Activated B cell treated with CpG ODN at 0.5 μM for 24 hours (primary cell): ENCODE measurements at regions not wholly inside any gene's neighbourhood (a gene's known extent, or its start where the extent isn't known, plus 50 kb on each side); places are given as distances from the start of the nearest gene placed in this dataset.
"Not testable (repeated sequence)": the region's sequence is repeated elsewhere in the genome, so short reads cannot be mapped to it uniquely, and the experiment has no call there.

ENCODE experiments used
- ATAC-seq: fragments of 200-7000 bp; cut with Tn5 transposase; one replicate; pipeline ENCODE4 v1.10.0; 2021; ENCODE audit warnings: low read depth, mild to moderate bottlenecking, moderate library complexity
- CTCF ChIA-PET: fragments of 350-600 bp; sonication (Branson Sonifier 250); formaldehyde crosslinking; loops from one replicate; lab custom pipeline; 2021; ENCODE audit warnings: antibody characterized with exemption; lab: Charles Lee
- POLR2A ChIA-PET: fragments of 350-600 bp; sonication (Branson Sonifier 250); formaldehyde crosslinking; loops from one replicate; lab custom pipeline; 2021; ENCODE audit warnings: antibody characterized with exemption; lab: Charles Lee
- DNase-seq: peaks from one replicate; pipeline ENCODE4 v3.0.0; 2022
- H3K27ac Mint-ChIP-seq: one replicate; pipeline ENCODE4 v1.8.0; 2020; ENCODE audit warnings: mixed read lengths
- H3K27me3 Mint-ChIP-seq: one replicate; pipeline ENCODE4 v1.8.0; 2021; ENCODE audit warnings: mixed read lengths
- H3K36me3 Mint-ChIP-seq: one replicate; pipeline ENCODE4 v1.8.0; 2021; ENCODE audit warnings: low read depth, mixed read lengths
- H3K4me1 Mint-ChIP-seq: one replicate; pipeline ENCODE4 v1.8.0; 2021; ENCODE audit warnings: mixed read lengths
- H3K4me3 Mint-ChIP-seq: one replicate; pipeline ENCODE4 v1.8.0; 2020; ENCODE audit warnings: mild to moderate bottlenecking, mixed read lengths
- H3K9me3 Mint-ChIP-seq: one replicate; pipeline ENCODE4 v1.8.0; 2020; ENCODE audit warnings: mixed read lengths
- CTCF ChIP-seq: fragments of 200-600 bp; IDR thresholded peaks from one replicate; pipeline ENCODE4 v1.8.0; 2022; ENCODE audit warnings: antibody characterized with exemption, mild to moderate bottlenecking
- intact Hi-C: fragments of 100-400 bp; cut with micrococcal nuclease; formaldehyde crosslinking; loops from one replicate; pipeline ENCODE4 v1.15.1; 2024

- ATAC-seq (no peak), DNase-seq (no peak)
- no peaks in the 10 kb centered on the region for H3K27me3 Mint-ChIP-seq
- ChIA-PET CTCF (no interaction called here), POLR2A (no interaction called here)
- no peak overlapping the region for H3K27ac Mint-ChIP-seq
- H3K36me3 Mint-ChIP-seq, result no peaks in the 10 kb centered on the region
- peaks cover 7% of the 10 kb centered on the region for H3K9me3 Mint-ChIP-seq
- intact Hi-C loops, result no loop called here
- H3K4me3 Mint-ChIP-seq, result no peak overlapping the region
- no peaks in the 10 kb centered on the region for H3K4me1 Mint-ChIP-seq
- no peak for TF ChIP-seq CTCF
Measured at GRCh38 chr16:47815655-47816054, 340.1 kb downstream of the ABCC12 start.

DNA sequence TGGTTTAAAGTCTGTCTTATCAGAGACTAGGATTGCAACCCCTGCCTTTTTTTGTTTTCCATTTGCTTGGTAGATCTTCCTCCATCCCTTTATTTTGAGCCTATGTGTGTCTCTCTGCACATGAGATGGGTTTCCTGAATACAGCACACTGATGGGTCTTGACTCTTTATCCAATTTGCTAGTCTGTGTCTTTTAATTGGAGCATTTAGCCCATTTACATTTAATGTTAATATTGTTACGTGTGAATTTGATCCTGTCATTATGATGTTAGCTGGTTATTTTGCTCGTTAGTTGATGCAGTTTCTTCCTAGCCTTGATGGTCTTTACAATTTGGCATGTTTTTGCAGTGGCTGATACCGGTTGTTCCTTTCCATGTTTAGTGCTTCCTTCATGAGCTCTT, 344.0 kb downstream of the ABCC12 start:
- H3K36me3 Mint-ChIP-seq, H3K9me3 Mint-ChIP-seq, ATAC-seq, intact Hi-C loops, H3K4me1 Mint-ChIP-seq, H3K27me3 Mint-ChIP-seq, H3K27ac Mint-ChIP-seq, POLR2A ChIA-PET, DNase-seq, CTCF ChIA-PET, H3K4me3 Mint-ChIP-seq: not testable (repeated sequence)

DNA sequence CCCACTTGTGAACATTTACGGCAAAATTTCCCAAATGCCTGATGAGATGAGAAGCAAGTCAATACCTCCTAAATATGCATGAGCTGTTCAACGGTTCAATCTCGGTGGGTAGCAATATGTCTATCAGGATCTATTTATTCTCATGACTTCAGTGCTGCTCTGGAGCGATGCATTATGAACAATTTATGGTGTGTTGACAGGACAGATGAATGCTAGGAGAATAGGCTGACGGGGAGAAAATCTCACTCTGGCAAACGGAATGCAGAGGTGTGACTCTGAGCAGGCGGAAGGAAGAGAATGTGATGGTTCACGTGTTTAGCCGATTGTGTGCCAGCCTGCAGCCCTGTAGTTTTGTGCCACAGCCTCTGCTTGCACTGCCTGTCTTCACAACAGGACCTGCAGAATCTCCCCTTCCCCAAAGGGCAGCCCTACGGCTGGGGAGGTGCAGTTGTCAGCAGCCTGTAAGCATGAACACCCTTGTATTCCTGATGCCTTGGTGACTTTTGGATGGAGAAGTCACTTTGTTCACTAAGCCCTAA, 345.2 kb downstream of the PHKB start:
- Mint-ChIP-seq H3K4me3 (no peak overlapping the region), H3K27me3 (peaks cover 2% of the 10 kb centered on the region), H3K4me1 (no peaks in the 10 kb centered on the region), H3K9me3 (no peaks in the 10 kb centered on the region), H3K36me3 (no peaks in the 10 kb centered on the region), H3K27ac (no peak overlapping the region)
- ATAC-seq (no peak), DNase-seq (no peak)
- intact Hi-C loops, result no loop called here
- ChIA-PET POLR2A (no interaction called here), CTCF (no interaction called here)
- TF ChIP-seq CTCF, result no peak

GRCh38 chr16:47787696-47788095, 326.6 kb downstream of the PHKB start:
- TF ChIP-seq CTCF, result no peak
- no peak overlapping the region for H3K27ac Mint-ChIP-seq
- peaks cover 5% of the 10 kb centered on the region for H3K27me3 Mint-ChIP-seq
- ATAC-seq (no peak), DNase-seq (no peak)
- intact Hi-C loops, result no loop called here
- POLR2A ChIA-PET, result no interaction called here
- no peaks in the 10 kb centered on the region for H3K4me1 Mint-ChIP-seq
- no peaks in the 10 kb centered on the region for H3K36me3 Mint-ChIP-seq
- CTCF ChIA-PET, result no interaction called here
- peaks cover 22% of the 10 kb centered on the region for H3K9me3 Mint-ChIP-seq
- H3K4me3 Mint-ChIP-seq, result no peak overlapping the region

- H3K36me3 Mint-ChIP-seq, result no peaks in the 10 kb centered on the region
- H3K4me1 Mint-ChIP-seq, result peaks cover 10% of the 10 kb centered on the region
- intact Hi-C loops, result no loop called here
- ATAC-seq (no peak), DNase-seq (no peak)
- no peaks in the 10 kb centered on the region for H3K9me3 Mint-ChIP-seq
- H3K27me3 Mint-ChIP-seq, result no peaks in the 10 kb centered on the region
- CTCF ChIA-PET, result no interaction called here
- TF ChIP-seq CTCF, result no peak
- H3K4me3 Mint-ChIP-seq, result no peak overlapping the region
- POLR2A ChIA-PET, result no interaction called here
- no peak overlapping the region for H3K27ac Mint-ChIP-seq
Measured at GRCh38 chr16:47781673-47782072, 320.5 kb downstream of the PHKB start.

DNA sequence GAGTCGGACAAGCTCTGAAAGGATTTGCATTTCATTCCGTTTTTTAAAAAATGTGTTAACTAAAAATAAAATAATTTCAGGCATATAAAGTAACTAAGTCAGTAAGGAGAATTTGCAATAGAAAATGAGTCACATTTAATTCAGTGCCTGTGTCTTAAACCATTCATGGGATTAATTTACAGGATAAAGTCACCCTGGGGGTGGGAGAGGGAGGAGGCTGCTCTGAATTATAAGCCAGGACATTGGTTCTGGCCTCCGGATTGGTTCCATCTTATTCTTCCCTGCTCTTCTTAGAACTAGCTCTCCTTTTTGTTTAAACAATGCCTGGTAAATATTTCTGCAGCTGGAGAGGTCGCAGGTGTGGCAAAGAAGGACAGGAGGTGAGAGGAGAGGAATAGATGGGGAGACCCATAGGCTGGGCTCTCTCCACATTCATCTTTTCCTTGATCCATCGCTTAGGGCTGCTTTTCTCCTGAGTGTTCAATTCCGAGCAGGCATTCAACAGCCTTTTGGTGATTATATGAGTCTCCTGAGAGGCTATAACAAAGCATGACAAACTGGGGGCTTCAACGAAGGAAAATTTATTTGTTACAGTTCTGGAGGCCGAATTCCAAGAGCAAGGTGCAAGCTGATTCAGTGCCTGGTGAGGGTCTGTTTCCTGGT, 319.2 kb downstream of the PHKB start:
- peak overlapping the region; percentile 88 for H3K4me3 Mint-ChIP-seq
- peaks cover 10% of the 10 kb centered on the region for H3K4me1 Mint-ChIP-seq
- no peak for ATAC-seq
- H3K9me3 Mint-ChIP-seq, result no peaks in the 10 kb centered on the region
- intact Hi-C loops, result no loop called here
- no peak overlapping the region for H3K27ac Mint-ChIP-seq
- no peaks in the 10 kb centered on the region for H3K36me3 Mint-ChIP-seq
- H3K27me3 Mint-ChIP-seq, result no peaks in the 10 kb centered on the region
- no peak for DNase-seq
- CTCF ChIA-PET, result no interaction called here
- TF ChIP-seq CTCF, result no peak
- POLR2A ChIA-PET, result no interaction called here
